Activated B cell treated with CpG ODN at 0.5 μM for 24 hours (primary cell): ENCODE measurements at regions not wholly inside any gene's neighbourhood (a gene's known extent, or its start where the extent isn't known, plus 50 kb on each side); places are given as distances from the start of the nearest gene placed in this dataset.

ENCODE experiments used
- ATAC-seq: fragments of 200-7000 bp; cut with Tn5 transposase; one replicate; pipeline ENCODE4 v1.10.0; 2021; ENCODE audit warnings: low read depth, mild to moderate bottlenecking, moderate library complexity
- CTCF ChIA-PET: fragments of 350-600 bp; sonication (Branson Sonifier 250); formaldehyde crosslinking; loops from one replicate; lab custom pipeline; 2021; ENCODE audit warnings: antibody characterized with exemption; lab: Charles Lee
- POLR2A ChIA-PET: fragments of 350-600 bp; sonication (Branson Sonifier 250); formaldehyde crosslinking; loops from one replicate; lab custom pipeline; 2021; ENCODE audit warnings: antibody characterized with exemption; lab: Charles Lee
- DNase-seq: peaks from one replicate; pipeline ENCODE4 v3.0.0; 2022
- H3K27ac Mint-ChIP-seq: one replicate; pipeline ENCODE4 v1.8.0; 2020; ENCODE audit warnings: mixed read lengths
- H3K27me3 Mint-ChIP-seq: one replicate; pipeline ENCODE4 v1.8.0; 2021; ENCODE audit warnings: mixed read lengths
- H3K36me3 Mint-ChIP-seq: one replicate; pipeline ENCODE4 v1.8.0; 2021; ENCODE audit warnings: low read depth, mixed read lengths
- H3K4me1 Mint-ChIP-seq: one replicate; pipeline ENCODE4 v1.8.0; 2021; ENCODE audit warnings: mixed read lengths
- H3K4me3 Mint-ChIP-seq: one replicate; pipeline ENCODE4 v1.8.0; 2020; ENCODE audit warnings: mild to moderate bottlenecking, mixed read lengths
- H3K9me3 Mint-ChIP-seq: one replicate; pipeline ENCODE4 v1.8.0; 2020; ENCODE audit warnings: mixed read lengths
- CTCF ChIP-seq: fragments of 200-600 bp; IDR thresholded peaks from one replicate; pipeline ENCODE4 v1.8.0; 2022; ENCODE audit warnings: antibody characterized with exemption, mild to moderate bottlenecking
- intact Hi-C: fragments of 100-400 bp; cut with micrococcal nuclease; formaldehyde crosslinking; loops from one replicate; pipeline ENCODE4 v1.15.1; 2024

- ATAC-seq (no peak), DNase-seq (no peak)
- ChIA-PET POLR2A (no interaction called here), CTCF (no interaction called here)
- Mint-ChIP-seq H3K4me3 (no peak overlapping the region), H3K27ac (no peak overlapping the region), H3K4me1 (no peaks in the 10 kb centered on the region), H3K36me3 (no peaks in the 10 kb centered on the region), H3K27me3 (no peaks in the 10 kb centered on the region), H3K9me3 (peaks cover 2% of the 10 kb centered on the region)
- TF ChIP-seq CTCF = no peak
- intact Hi-C loops = no loop called here
These were observed 518.3 kb downstream of the PRR16 start for GRCh38 chr5:120982351-120982750.

GRCh38 chr5:120985526-120985925 is 521.4 kb downstream of the PRR16 start:
- Mint-ChIP-seq H3K36me3 (no peaks in the 10 kb centered on the region), H3K4me3 (no peak overlapping the region), H3K9me3 (no peaks in the 10 kb centered on the region), H3K27ac (no peak overlapping the region), H3K4me1 (no peaks in the 10 kb centered on the region), H3K27me3 (no peaks in the 10 kb centered on the region)
- intact Hi-C loops = no loop called here
- no peak for ATAC-seq
- no peak for DNase-seq
- ChIA-PET CTCF (no interaction called here), POLR2A (no interaction called here)
- no peak for TF ChIP-seq CTCF

- H3K36me3 Mint-ChIP-seq = no peaks in the 10 kb centered on the region
- CTCF ChIA-PET = no interaction called here
- H3K27ac Mint-ChIP-seq = no peak overlapping the region
- no peaks in the 10 kb centered on the region for H3K9me3 Mint-ChIP-seq
- no peak for TF ChIP-seq CTCF
- POLR2A ChIA-PET = no interaction called here
- H3K27me3 Mint-ChIP-seq = no peaks in the 10 kb centered on the region
- DNase-seq (no peak), ATAC-seq (no peak)
- H3K4me1 Mint-ChIP-seq = no peaks in the 10 kb centered on the region
- no peak overlapping the region for H3K4me3 Mint-ChIP-seq
- intact Hi-C loops = no loop called here
These were observed 524.4 kb downstream of the PRR16 start for GRCh38 chr5:120988491-120988890.

GRCh38 chr5:120988941-120989340 is 524.8 kb downstream of the PRR16 start:
- Mint-ChIP-seq H3K9me3 (no peaks in the 10 kb centered on the region), H3K36me3 (no peaks in the 10 kb centered on the region)
- POLR2A ChIA-PET = no interaction called here

GRCh38 chr5:120991569-120991968 is 527.5 kb downstream of the PRR16 start:
- intact Hi-C loops = no loop called here
- Mint-ChIP-seq H3K4me3 (no peak overlapping the region), H3K27me3 (no peaks in the 10 kb centered on the region), H3K4me1 (no peaks in the 10 kb centered on the region), H3K27ac (no peak overlapping the region), H3K36me3 (no peaks in the 10 kb centered on the region), H3K9me3 (no peaks in the 10 kb centered on the region)
- ChIA-PET CTCF (no interaction called here), POLR2A (no interaction called here)
- no peak for ATAC-seq
- DNase-seq = no peak
- TF ChIP-seq CTCF = no peak

More at GRCh38 chr5:120988941-120989340, 524.8 kb downstream of the PRR16 start:
- ATAC-seq (no peak), DNase-seq (no peak)
- TF ChIP-seq CTCF = no peak
- Mint-ChIP-seq H3K4me3 (no peak overlapping the region), H3K27ac (no peak overlapping the region), H3K27me3 (no peaks in the 10 kb centered on the region), H3K4me1 (no peaks in the 10 kb centered on the region)
- CTCF ChIA-PET = no interaction called here
- intact Hi-C loops = no loop called here
